Neural cell (in vitro differentiated cells): ENCODE measurements at regions not wholly inside any gene's neighbourhood (a gene's known extent, or its start where the extent isn't known, plus 50 kb on each side); places are given as distances from the start of the nearest gene placed in this dataset.

ENCODE experiments used
- H2AFZ ChIP-seq: fragments of 200-600, 300-800 bp; sonication (generic), shearing (Covaris generic); 2 replicates; pipeline ENCODE4 v1.6.0; 2014; ENCODE audit warnings: low read depth, mild to moderate bottlenecking, antibody characterized with exemption, low read length, moderate library complexity
- H3F3A ChIP-seq: fragments of 200-600 bp; shearing (Covaris generic); 2 replicates; pipeline ENCODE4 v1.6.1; 2016; ENCODE audit warnings: mild to moderate bottlenecking, moderate library complexity, mixed read lengths, antibody characterized with exemption, low read length; ENCODE audit not compliant: insufficient read depth, poor library complexity, severe bottlenecking
- H3K27ac ChIP-seq: fragments of 200-600, 300-800 bp; sonication (generic), shearing (Covaris generic); 2 replicates; pipeline ENCODE4 v1.5.1; 2014; ENCODE audit warnings: mild to moderate bottlenecking, low read length, moderate library complexity
- H3K27me3 ChIP-seq: fragments of 300-800, 200-600 bp; sonication (generic), shearing (Covaris generic); 2 replicates; pipeline ENCODE4 v1.6.0; 2014; ENCODE audit warnings: mild to moderate bottlenecking, low read depth, low read length, moderate library complexity; ENCODE audit not compliant: insufficient read depth
- H3K36me3 ChIP-seq: fragments of 300-800, 200-600 bp; sonication (generic), shearing (Covaris generic); 2 replicates; pipeline ENCODE4 v1.5.1; 2014; ENCODE audit warnings: mild to moderate bottlenecking, antibody characterized with exemption, low read length, moderate library complexity; ENCODE audit not compliant: insufficient read depth
- H3K4me2 ChIP-seq: fragments of 300-800, 200-600 bp; sonication (generic), shearing (Covaris generic); 2 replicates; pipeline ENCODE4 v1.6.0; 2014; ENCODE audit warnings: mild to moderate bottlenecking, low read length
- H3K4me3 ChIP-seq: fragments of 300-800, 200-600 bp; sonication (generic), shearing (Covaris generic); 2 replicates; pipeline ENCODE4 v1.5.1; 2014; ENCODE audit warnings: mild to moderate bottlenecking, low read length, moderate library complexity
- H3K79me2 ChIP-seq: fragments of 200-600 bp; shearing (Covaris generic); replicated peaks from 2 replicates; pipeline ENCODE4 v1.6.0; 2014; ENCODE audit warnings: mild to moderate bottlenecking, low read length, moderate library complexity; ENCODE audit not compliant: insufficient read depth
- H3K9ac ChIP-seq: fragments of 300-800, 200-600 bp; sonication (generic), shearing (Covaris generic); 2 replicates; pipeline ENCODE4 v1.6.1; 2016; ENCODE audit warnings: mild to moderate bottlenecking, low read length, mixed read lengths
- H3K9me2 ChIP-seq: fragments of 200-600 bp; shearing (Covaris generic); 2 replicates; pipeline ENCODE4 v1.6.1; 2016; ENCODE audit warnings: mild to moderate bottlenecking, low read length, mixed read lengths; ENCODE audit not compliant: insufficient read depth
- H3K9me3 ChIP-seq: fragments of 200-600, 300-800 bp; sonication (generic), shearing (Covaris generic); 2 replicates; pipeline ENCODE4 v1.6.1; 2016; ENCODE audit warnings: mild to moderate bottlenecking, mixed run types, low read length, moderate library complexity, mixed read lengths
- H4K20me1 ChIP-seq: fragments of 200-600 bp; shearing (Covaris generic); 2 replicates; pipeline ENCODE4 v1.6.1; 2016; ENCODE audit warnings: mild to moderate bottlenecking, mixed run types; ENCODE audit not compliant: insufficient read depth
- CTCF ChIP-seq: fragments of 450-650 bp; IDR thresholded peaks from 2 replicates; pipeline ENCODE4 v1.5.1; 2014; ENCODE audit warnings: antibody characterized with exemption, mild to moderate bottlenecking, moderate library complexity; ENCODE audit not compliant: poor library complexity, severe bottlenecking
- EP300 ChIP-seq: fragments of 450-650 bp; conservative IDR thresholded peaks from 2 replicates; pipeline ENCODE4 v1.6.1; 2014; ENCODE audit warnings: antibody characterized with exemption, mild to moderate bottlenecking, moderate library complexity; ENCODE audit not compliant: poor library complexity, severe bottlenecking
- EZH2 ChIP-seq: fragments of 200-600, 300-800 bp; shearing (Covaris generic), sonication (generic); IDR thresholded peaks from 2 replicates; pipeline ENCODE4 v1.6.1; 2014; ENCODE audit warnings: antibody characterized with exemption, low read length, borderline replicate concordance, mild to moderate bottlenecking; ENCODE audit not compliant: insufficient read depth, poor library complexity, severe bottlenecking
- MXI1 ChIP-seq: fragments of 450-650 bp; conservative IDR thresholded peaks from 2 replicates; pipeline ENCODE4 v1.6.1; 2014; ENCODE audit warnings: antibody characterized with exemption, mild to moderate bottlenecking; ENCODE audit not compliant: poor library complexity, severe bottlenecking
- POLR2AphosphoS5 ChIP-seq: IDR thresholded peaks from 2 replicates; pipeline ENCODE4 v1.6.1; 2012
- RAD21 ChIP-seq: fragments of 450-650 bp; conservative IDR thresholded peaks from 2 replicates; pipeline ENCODE4 v1.6.1; 2014; ENCODE audit warnings: antibody characterized with exemption, mild to moderate bottlenecking, moderate library complexity
- REST ChIP-seq: IDR thresholded peaks from 2 replicates; pipeline ENCODE4 v1.6.1; 2012; ENCODE audit warnings: borderline replicate concordance
- SMC3 ChIP-seq: fragments of 450-650 bp; conservative IDR thresholded peaks from 2 replicates; pipeline ENCODE4 v1.6.1; 2014; ENCODE audit warnings: antibody characterized with exemption, mild to moderate bottlenecking, moderate library complexity; ENCODE audit not compliant: poor library complexity
- TAF1 ChIP-seq: IDR thresholded peaks from 2 replicates; pipeline ENCODE4 v1.6.1; 2012; ENCODE audit warnings: low read depth

- H3K27me3 ChIP-seq, result no peaks in the 10 kb centered on the region
- no peaks in the 10 kb centered on the region for H4K20me1 ChIP-seq
- no peak overlapping the region for H3K4me3 ChIP-seq
- H3K9me3 ChIP-seq, result peaks cover 3% of the 10 kb centered on the region
- no peaks in the 10 kb centered on the region for H3K9me2 ChIP-seq
- no peaks in the 10 kb centered on the region for H3K36me3 ChIP-seq
- no peaks in the 10 kb centered on the region for H3K79me2 ChIP-seq
- TF ChIP-seq RAD21, result no peak
- no peak for TF ChIP-seq CTCF
- TF ChIP-seq MXI1, result no peak
- no peak for TF ChIP-seq SMC3
- no peak overlapping the region for H2AFZ ChIP-seq
- H3K4me2 ChIP-seq, result no peak overlapping the region
- no peak overlapping the region for H3K27ac ChIP-seq
- H3K9ac ChIP-seq, result no peak overlapping the region
- no peaks in the 10 kb centered on the region for H3F3A ChIP-seq
Observed at GRCh38 chr20:48192109-48192508, 406.8 kb upstream of the SULF2 start.

GRCh38 chr20:48191200-48191599 lies 405.9 kb upstream of the SULF2 start:
- no peak overlapping the region for H3K4me2 ChIP-seq
- H3K36me3 ChIP-seq, result no peaks in the 10 kb centered on the region

More at GRCh38 chr20:48191200-48191599, 405.9 kb upstream of the SULF2 start:
- H3K79me2 ChIP-seq, result no peaks in the 10 kb centered on the region
- no peaks in the 10 kb centered on the region for H3F3A ChIP-seq
- H3K9ac ChIP-seq, result no peak overlapping the region
- no peak overlapping the region for H2AFZ ChIP-seq
- no peaks in the 10 kb centered on the region for H4K20me1 ChIP-seq
- H3K4me3 ChIP-seq, result no peak overlapping the region
- TF ChIP-seq REST, result no peak
- no peak for TF ChIP-seq TAF1
- TF ChIP-seq EP300, result no peak
- no peak for TF ChIP-seq POLR2AphosphoS5
- TF ChIP-seq MXI1, result no peak
- TF ChIP-seq RAD21, result no peak
- no peak for TF ChIP-seq EZH2
- no peak for TF ChIP-seq SMC3
- TF ChIP-seq CTCF, result no peak
- H3K27ac ChIP-seq, result no peak overlapping the region
- no peaks in the 10 kb centered on the region for H3K9me2 ChIP-seq
- H3K9me3 ChIP-seq, result peaks cover 3% of the 10 kb centered on the region
- no peaks in the 10 kb centered on the region for H3K27me3 ChIP-seq
